ENCODE measurements at regions not wholly inside any gene's neighbourhood (a gene's known extent, or its start where the extent isn't known, plus 50 kb on each side); places are given as distances from the start of the nearest gene placed in this dataset.

GRCh38 chr11:131242476-131243000 lies 127.9 kb upstream of the NTM start:
- no peak for DNase-seq (ENCODE audit: low spot score)
- TF ChIP-seq CTCF (IDR thresholded peaks at IDR 0.05; ENCODE audit: extremely low read depth, missing control alignments), result no peak

GRCh38 chr11:131246156-131246555 lies 124.3 kb upstream of the NTM start:
- no peak for DNase-seq (ENCODE audit: low spot score)
- TF ChIP-seq CTCF (IDR thresholded peaks at IDR 0.05; ENCODE audit: extremely low read depth, missing control alignments), result no peak

GRCh38 chr11:131246663-131247062 lies 123.8 kb upstream of the NTM start:
- DNase-seq (ENCODE audit: low spot score), result no peak
- peak; percentile 29 for TF ChIP-seq CTCF (IDR thresholded peaks at IDR 0.05; ENCODE audit: extremely low read depth, missing control alignments)

DNA sequence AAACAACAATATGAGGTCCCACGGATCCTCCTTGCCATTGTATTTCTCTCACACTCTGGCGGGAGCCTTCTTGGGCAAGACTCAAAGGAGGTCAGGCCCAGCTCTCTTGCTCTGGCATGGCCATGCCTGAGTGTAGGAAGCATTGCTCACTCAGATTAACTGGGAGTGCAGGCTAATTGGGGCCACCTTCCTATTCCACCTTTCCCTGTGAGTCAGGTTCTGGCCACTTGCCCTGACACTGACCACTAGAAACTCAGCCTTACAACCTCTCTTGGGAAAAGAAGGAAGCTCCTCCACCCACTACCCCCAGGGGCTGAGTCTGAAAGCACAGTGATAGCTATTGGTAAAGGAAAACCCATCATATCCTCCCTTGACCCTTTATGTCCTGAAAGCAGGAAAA lies 121.8 kb upstream of the NTM start:
- no peak for DNase-seq (ENCODE audit: low spot score)
- TF ChIP-seq CTCF (IDR thresholded peaks at IDR 0.05; ENCODE audit: extremely low read depth, missing control alignments), result no peak

GRCh38 chr11:131253142-131253655 lies 117.2 kb upstream of the NTM start:
- TF ChIP-seq CTCF (IDR thresholded peaks at IDR 0.05; ENCODE audit: extremely low read depth, missing control alignments), result no peak
- no peak for DNase-seq (ENCODE audit: low spot score)

- no peak for TF ChIP-seq CTCF (IDR thresholded peaks at IDR 0.05; ENCODE audit: extremely low read depth, missing control alignments)
- no peak for DNase-seq (ENCODE audit: low spot score)
These were observed 116.7 kb upstream of the NTM start for GRCh38 chr11:131253656-131254151.

- TF ChIP-seq CTCF (IDR thresholded peaks at IDR 0.05; ENCODE audit: extremely low read depth, missing control alignments), result no peak
These were observed 116.2 kb upstream of the NTM start for GRCh38 chr11:131254254-131254653.

More at GRCh38 chr11:131254254-131254653, 116.2 kb upstream of the NTM start:
- DNase-seq (ENCODE audit: low spot score), result no peak
